NCI-H748 (cell line): ENCODE measurements at regions not wholly inside any gene's neighbourhood (a gene's known extent, or its start where the extent isn't known, plus 50 kb on each side); places are given as distances from the start of the nearest gene placed in this dataset.

Experiments used
- DNase-seq: peaks from one replicate; lab custom pipeline; 2025; ENCODE audit not compliant: unreplicated experiment; lab: John Stamatoyannopoulos, UW

- no peak for DNase-seq
Measured at GRCh38 chr3:56985878-56986277, 74.6 kb upstream of the SPATA12 start.

- no peak for DNase-seq
Measured at GRCh38 chr3:56985460-56985859, 75.0 kb upstream of the SPATA12 start.

DNA sequence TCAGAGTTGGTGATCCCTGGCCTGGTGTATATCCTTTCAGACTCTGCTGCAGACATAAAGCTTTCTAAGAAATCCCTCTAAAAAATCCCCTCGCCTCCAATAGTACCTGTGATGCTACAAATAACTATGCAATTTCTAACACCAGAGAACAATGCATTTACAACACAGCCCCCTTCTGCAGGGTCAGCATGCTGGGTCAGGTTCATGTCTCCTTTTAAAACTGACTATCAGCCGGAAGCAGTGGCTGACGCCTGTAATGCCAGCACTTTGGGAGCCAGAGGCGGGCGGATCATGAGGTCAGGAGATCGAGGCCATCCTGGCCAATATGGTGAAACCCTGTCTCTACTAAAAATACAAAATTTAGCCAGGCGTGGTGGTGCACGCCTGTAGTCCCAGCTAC lies 77.0 kb upstream of the SPATA12 start:
- DNase-seq = no peak

- DNase-seq = no peak
Measured at GRCh38 chr3:56981445-56982230, 78.8 kb upstream of the SPATA12 start.

- DNase-seq = no peak
Measured at GRCh38 chr3:56980798-56981390, 79.6 kb upstream of the SPATA12 start.

DNA sequence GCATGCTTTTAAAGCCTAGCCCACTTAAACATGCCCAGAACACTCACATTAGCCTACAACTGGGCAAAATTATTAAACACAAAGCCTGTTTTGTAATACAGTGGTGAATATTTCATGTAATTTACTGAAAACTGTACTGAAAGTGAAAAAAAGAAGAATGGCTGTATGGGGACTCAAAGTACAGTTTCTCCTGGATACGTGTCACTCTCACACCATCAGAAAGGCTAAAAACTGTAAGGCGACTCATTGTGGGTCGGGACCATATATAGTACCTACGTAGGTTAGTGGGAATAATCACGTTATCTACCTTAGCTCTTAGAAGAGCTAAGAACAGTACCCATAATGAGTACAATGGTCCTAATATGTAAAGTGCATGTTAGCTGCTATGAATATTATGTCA lies 80.2 kb upstream of the SPATA12 start:
- no peak for DNase-seq

DNA sequence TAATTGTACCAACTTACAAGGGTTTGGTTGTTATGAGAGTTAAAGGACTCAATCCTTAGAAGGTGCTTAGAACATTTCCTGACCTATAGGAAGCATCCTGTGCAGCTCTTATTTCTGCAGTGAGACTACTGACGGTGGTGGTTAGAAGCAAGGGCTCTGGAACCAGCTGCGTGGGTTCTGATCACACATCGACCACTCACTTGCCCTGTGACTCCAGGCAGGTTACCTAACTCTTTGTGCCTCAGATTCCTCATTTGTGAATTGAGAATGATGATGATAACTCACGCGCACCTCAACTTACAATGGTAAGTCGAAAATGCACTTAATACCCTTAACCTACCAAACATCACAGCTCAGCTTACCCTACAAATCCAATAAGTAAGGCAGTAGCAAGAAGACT lies 80.7 kb upstream of the SPATA12 start:
- no peak for DNase-seq

- DNase-seq = no peak
Measured at GRCh38 chr3:56977561-56977889, 82.9 kb upstream of the SPATA12 start.

GRCh38 chr3:56976651-56977560 lies 83.6 kb upstream of the SPATA12 start:
- peak; percentile 92 for DNase-seq

DNA sequence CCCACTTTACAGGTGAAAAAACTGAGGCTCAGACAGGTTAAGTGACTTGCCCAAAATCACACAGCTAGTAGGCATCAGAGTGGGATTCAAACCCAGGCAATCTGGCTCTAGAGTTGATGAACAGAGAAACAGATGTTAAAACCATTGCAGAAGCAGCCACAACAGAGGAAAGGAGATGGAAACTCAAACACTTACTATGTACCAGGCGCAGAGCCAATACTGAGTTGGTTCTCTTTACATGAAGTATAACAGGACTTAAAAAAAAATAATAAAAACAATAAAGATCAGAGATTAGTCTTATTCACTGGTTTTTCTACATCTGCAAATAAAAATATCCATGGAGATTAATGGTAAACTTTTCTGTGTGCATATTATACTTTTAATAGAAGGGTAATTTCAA lies 84.9 kb upstream of the SPATA12 start:
- DNase-seq = no peak

GRCh38 chr3:56974247-56974930 lies 86.1 kb upstream of the SPATA12 start:
- no peak for DNase-seq

GRCh38 chr3:56971816-56972215 lies 88.6 kb upstream of the SPATA12 start:
- DNase-seq = no peak

DNA sequence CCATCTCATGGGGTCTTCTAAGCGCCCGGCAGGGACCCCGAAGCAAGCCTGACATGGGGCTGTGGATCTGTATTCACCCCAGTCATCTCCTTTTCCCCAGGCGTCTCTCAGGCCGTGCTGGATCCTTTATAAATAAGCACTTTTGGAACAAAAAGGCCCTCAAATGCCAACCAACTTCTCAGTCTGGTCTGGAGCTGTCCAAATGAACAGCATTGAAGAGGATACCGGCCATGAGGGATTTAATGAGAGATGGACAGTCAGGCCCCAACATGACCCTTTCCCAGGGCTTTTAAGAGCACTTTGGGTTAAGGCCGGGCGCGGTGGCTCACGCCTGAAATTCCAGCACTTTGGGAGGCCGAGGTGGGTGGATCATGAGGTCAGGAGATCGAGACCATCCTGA lies 89.2 kb upstream of the SPATA12 start:
- DNase-seq = no peak

DNA sequence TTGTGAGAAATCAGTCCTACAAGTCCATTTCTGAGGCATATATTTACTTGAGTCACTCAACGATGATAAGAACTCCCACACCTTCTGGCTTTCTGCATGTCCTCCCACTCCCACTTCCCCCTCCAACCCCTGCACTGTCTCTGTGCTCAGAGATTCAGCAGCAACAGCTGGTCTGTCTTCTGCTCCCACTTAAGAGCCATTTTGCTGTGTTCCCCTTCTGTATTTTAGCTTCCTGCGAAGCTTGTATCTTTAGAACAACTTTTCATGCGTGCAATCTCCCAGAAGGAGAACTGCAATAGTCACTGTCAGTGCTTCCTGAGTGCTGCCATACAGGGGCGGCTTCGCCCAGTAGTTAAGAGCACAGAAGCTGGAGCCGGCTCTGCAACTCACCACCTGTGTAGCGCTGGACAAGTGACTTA lies 90.0 kb upstream of the SPATA12 start:
- DNase-seq = no peak

DNA sequence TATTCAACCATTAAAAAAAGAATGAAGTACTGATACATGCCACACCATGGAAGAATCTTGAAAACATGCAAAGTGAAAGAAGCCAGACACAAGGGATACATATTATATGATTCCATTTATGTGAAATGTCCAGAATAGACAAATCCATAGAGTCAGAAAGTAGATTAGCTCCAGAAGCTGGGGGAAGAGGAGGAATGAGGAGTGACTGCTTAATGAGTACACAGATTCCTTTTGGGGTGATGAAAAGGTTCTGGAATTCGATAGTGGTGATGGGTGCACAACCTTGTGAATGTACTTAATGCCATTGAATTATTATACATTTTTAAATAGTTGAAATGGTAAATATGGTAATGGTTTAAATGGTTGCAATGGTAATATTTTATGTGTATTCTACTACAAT lies 90.6 kb upstream of the SPATA12 start:
- DNase-seq = no peak

DNA sequence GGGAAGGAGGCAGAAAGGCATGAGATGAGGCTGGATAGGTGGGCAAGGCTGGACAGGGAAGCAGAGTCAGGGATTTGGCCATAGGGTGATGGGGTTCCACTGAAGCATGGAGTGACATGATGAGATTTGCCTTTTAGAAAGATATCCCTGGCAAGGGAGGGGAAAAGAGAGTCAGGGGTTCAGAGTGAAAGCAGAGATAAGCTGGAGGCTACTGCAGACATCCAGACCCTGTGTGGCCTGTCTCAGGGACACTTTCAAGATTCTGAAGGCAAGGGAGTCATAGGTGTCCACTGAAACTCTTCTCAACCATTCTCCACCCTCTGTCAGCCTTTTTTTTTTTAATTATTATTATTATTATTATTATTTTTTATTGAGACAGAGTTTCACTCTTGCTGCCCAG lies 94.0 kb upstream of the SPATA12 start:
- DNase-seq = no peak

DNA sequence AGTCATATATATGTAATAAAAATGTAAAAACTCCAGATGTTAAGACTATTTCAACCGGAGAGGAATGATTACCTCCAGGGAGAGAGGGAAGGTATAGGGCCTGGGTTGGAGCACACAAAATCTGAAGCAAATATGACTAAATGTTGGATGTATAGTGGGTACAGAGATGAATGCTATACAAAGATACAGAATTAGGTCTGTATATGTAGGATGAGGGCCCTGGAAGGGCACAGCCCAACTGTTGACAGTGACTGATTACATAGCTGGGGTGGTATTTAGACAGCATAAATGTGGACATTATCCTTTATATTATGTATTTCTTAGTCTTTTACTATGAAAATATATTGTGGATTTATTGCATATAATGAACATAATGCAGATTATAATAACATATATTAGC lies 94.4 kb upstream of the SPATA12 start:
- no peak for DNase-seq

- no peak for DNase-seq
Measured at GRCh38 chr3:56962922-56963321, 97.5 kb upstream of the SPATA12 start.

GRCh38 chr3:56962206-56962605 lies 98.3 kb upstream of the SPATA12 start:
- peak; percentile 26 for DNase-seq

DNA sequence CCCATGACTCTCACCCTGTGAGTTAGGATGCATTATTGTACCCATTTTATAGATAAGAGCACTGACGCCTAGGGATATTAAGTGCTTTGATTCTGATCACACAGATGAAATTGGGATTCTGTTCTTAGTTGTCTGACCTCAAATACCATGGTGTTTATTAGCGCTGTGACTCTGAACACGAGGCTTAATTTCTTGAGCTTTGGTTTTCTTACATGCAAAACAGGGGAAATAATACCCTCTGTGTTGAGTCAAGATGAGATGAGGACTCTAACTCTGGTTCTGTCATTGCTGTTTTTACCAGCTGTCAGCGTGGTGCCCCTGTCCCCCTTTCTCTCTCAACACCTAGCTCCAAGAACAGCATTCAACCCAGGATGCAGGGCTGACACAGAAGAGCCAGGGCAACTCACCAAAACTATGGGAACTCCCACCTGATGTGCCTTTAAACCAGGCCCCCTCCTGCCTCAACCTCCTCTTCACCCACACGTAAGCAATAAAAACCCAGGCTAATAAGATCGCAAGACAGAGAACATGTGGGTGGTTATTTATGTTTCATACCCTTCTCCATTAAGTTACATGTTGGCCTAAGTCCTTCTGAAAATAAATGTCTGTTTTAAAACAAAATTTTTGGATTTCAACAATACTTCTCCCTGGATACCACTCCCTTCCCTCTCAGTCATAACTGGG lies 100.1 kb upstream of the SPATA12 start:
- no peak for DNase-seq

GRCh38 chr3:56958879-56959278 lies 101.6 kb upstream of the SPATA12 start:
- DNase-seq = no peak
